Activated CD4-positive, alpha-beta T cell treated with anti-CD3 and anti-CD28 coated beads, Interleukin-2, amount 10 ng/mL, durations not matched to agents 24 days and 14 days (primary cell): ENCODE measurements at regions not wholly inside any gene's neighbourhood (a gene's known extent, or its start where the extent isn't known, plus 50 kb on each side); places are given as distances from the start of the nearest gene placed in this dataset.

Experiments
- DNase-seq: peaks from one replicate; pipeline ENCODE4 v3.0.0; 2022
- H3K27ac Mint-ChIP-seq: one replicate; pipeline ENCODE4 v1.8.0; 2022; ENCODE audit warnings: mild to moderate bottlenecking, mixed read lengths
- H3K27me3 Mint-ChIP-seq: one replicate; pipeline ENCODE4 v1.8.0; 2022; ENCODE audit warnings: mixed read lengths
- H3K36me3 Mint-ChIP-seq: one replicate; pipeline ENCODE4 v1.8.0; 2022; ENCODE audit warnings: low read depth, mild to moderate bottlenecking, mixed read lengths
- H3K4me1 Mint-ChIP-seq: one replicate; pipeline ENCODE4 v1.8.0; 2021; ENCODE audit warnings: mixed read lengths
- H3K4me3 Mint-ChIP-seq: one replicate; pipeline ENCODE4 v1.8.0; 2022; ENCODE audit warnings: mild to moderate bottlenecking, moderate library complexity, mixed read lengths
- H3K9me3 Mint-ChIP-seq: one replicate; pipeline ENCODE4 v1.8.0; 2021; ENCODE audit warnings: mixed read lengths
- intact Hi-C: fragments of 100-400 bp; cut with micrococcal nuclease; formaldehyde crosslinking; loops from one replicate; pipeline ENCODE4 v1.15.1; 2023

GRCh38 chrY:17122166-17122565 lies 757.9 kb downstream of the CDY2B start:
- no peaks in the 10 kb centered on the region for H3K4me1 Mint-ChIP-seq
- intact Hi-C loops: no loop called here

GRCh38 chrY:17085303-17085702 lies 794.7 kb downstream of the CDY2B start:
- Mint-ChIP-seq H3K4me1 (no peaks in the 10 kb centered on the region), H3K9me3 (peaks cover 3% of the 10 kb centered on the region), H3K27ac (no peak overlapping the region), H3K4me3 (no peak overlapping the region), H3K27me3 (no peaks in the 10 kb centered on the region), H3K36me3 (no peaks in the 10 kb centered on the region)
- intact Hi-C loops: no loop called here
- no peak for DNase-seq

More at GRCh38 chrY:17122166-17122565, 757.9 kb downstream of the CDY2B start:
- H3K9me3 Mint-ChIP-seq: no peaks in the 10 kb centered on the region
- no peaks in the 10 kb centered on the region for H3K27me3 Mint-ChIP-seq
- DNase-seq: no peak
- H3K36me3 Mint-ChIP-seq: no peaks in the 10 kb centered on the region
- H3K27ac Mint-ChIP-seq: no peak overlapping the region
- no peak overlapping the region for H3K4me3 Mint-ChIP-seq

DNA sequence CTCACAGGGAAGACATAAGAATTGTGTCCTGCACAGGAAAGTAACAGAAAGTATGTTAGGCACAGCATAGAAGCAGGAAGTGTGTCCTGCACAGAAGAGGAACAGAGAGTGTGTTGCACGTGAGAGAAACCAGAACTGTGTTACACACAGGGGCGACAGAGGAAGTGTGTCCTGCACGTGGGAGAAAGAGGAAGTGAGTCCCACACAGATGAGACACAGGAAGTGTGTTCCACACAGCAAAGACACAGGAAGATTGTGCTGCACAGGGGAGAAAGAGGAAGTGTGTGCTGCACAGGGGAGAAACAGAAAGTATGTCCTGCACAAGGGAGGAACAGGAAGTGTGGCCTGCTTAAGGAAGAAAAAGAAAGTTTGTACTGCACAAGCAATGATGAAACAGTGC lies 800.1 kb downstream of the CDY2B start:
- Mint-ChIP-seq H3K27me3 (no peaks in the 10 kb centered on the region), H3K27ac (no peak overlapping the region), H3K36me3 (no peaks in the 10 kb centered on the region), H3K4me3 (no peak overlapping the region), H3K9me3 (peaks cover 35% of the 10 kb centered on the region), H3K4me1 (no peaks in the 10 kb centered on the region)
- no peak for DNase-seq
- intact Hi-C loops: no loop called here

DNA sequence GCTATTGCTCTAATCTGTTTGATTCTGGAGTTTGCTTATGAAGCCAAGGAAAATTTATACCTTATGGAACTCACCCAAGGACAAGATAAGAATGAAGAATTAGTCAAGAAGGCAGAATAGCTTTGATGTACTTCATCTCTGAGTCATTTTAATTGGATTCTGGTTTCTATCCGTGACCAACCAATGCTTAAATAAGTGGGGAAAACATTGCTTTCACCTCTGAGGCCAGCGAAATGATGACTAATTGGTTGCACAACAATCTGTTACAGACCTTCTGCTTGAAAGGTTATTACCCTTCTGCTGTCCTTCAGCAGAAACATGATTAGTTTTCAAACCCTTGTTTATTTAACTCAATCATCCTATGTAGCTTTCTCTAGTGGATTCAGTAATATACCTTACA lies 812.7 kb downstream of the CDY2B start:
- no peak overlapping the region for H3K27ac Mint-ChIP-seq

GRCh38 chrY:17053041-17053440 lies 827.0 kb downstream of the CDY2B start:
- intact Hi-C loops: no loop called here
- no peak overlapping the region for H3K27ac Mint-ChIP-seq
- peaks cover 2% of the 10 kb centered on the region for H3K9me3 Mint-ChIP-seq
- no peaks in the 10 kb centered on the region for H3K27me3 Mint-ChIP-seq
- no peak for DNase-seq
- H3K36me3 Mint-ChIP-seq: no peaks in the 10 kb centered on the region
- H3K4me3 Mint-ChIP-seq: no peak overlapping the region
- no peaks in the 10 kb centered on the region for H3K4me1 Mint-ChIP-seq

More for the DNA sequence above, 812.7 kb downstream of the CDY2B start:
- Mint-ChIP-seq H3K27me3 (no peaks in the 10 kb centered on the region), H3K36me3 (no peaks in the 10 kb centered on the region), H3K4me1 (no peaks in the 10 kb centered on the region), H3K9me3 (peaks cover 10% of the 10 kb centered on the region), H3K4me3 (no peak overlapping the region)
- DNase-seq: no peak
- intact Hi-C loops: no loop called here

DNA sequence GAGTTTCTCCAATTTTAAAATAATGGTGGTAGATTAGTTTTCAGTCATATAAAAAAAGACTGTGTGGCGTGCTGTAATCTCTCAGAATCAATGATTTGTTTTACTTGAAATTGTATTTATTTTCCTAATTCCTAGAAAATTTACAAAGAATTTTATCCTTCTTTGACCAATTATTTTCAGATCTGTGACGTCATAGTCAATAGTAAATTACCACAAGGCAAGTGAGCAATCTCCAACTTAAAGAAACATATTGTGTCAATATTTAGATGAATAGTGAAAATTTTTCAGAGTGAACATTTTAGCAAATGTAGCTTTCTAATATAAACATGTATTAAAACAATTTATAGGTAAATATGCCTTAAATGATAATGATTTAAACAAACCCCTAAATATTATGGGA lies 829.6 kb downstream of the CDY2B start:
- Mint-ChIP-seq H3K4me3 (no peak overlapping the region), H3K9me3 (no peaks in the 10 kb centered on the region), H3K27me3 (no peaks in the 10 kb centered on the region), H3K27ac (no peak overlapping the region), H3K4me1 (no peaks in the 10 kb centered on the region), H3K36me3 (no peaks in the 10 kb centered on the region)
- no peak for DNase-seq
- intact Hi-C loops: no loop called here

- H3K9me3 Mint-ChIP-seq: peaks cover 15% of the 10 kb centered on the region
- intact Hi-C loops: no loop called here
Measured at GRCh38 chrY:17045124-17045523, 834.9 kb downstream of the CDY2B start.

DNA sequence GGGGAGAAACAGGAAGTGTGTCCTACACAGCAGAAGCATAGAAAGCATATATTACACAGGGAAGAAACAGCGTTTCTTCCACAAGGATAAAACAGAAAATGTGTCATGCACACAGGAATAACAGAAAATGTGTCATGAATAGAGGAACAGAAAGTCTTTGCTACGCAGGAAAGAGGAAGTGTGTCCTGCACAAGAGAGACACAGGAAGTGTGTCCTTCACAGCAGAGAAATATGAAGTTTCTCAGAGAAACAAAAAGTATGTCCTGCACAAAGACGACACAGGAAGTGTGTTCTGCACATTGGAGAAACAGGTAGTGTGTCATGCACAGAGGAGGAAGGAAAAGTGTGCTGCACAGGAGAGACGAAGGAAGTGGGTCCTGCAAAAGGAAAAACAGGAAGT lies 835.3 kb downstream of the CDY2B start:
- H3K36me3 Mint-ChIP-seq: peaks cover 2% of the 10 kb centered on the region
- intact Hi-C loops: no loop called here
- H3K9me3 Mint-ChIP-seq: peaks cover 15% of the 10 kb centered on the region
- DNase-seq: no peak
- no peak overlapping the region for H3K4me3 Mint-ChIP-seq
- H3K27me3 Mint-ChIP-seq: no peaks in the 10 kb centered on the region
- H3K27ac Mint-ChIP-seq: no peak overlapping the region
- no peaks in the 10 kb centered on the region for H3K4me1 Mint-ChIP-seq

More at GRCh38 chrY:17045124-17045523, 834.9 kb downstream of the CDY2B start:
- Mint-ChIP-seq H3K36me3 (peaks cover 2% of the 10 kb centered on the region), H3K4me3 (no peak overlapping the region), H3K27ac (no peak overlapping the region), H3K4me1 (no peaks in the 10 kb centered on the region), H3K27me3 (no peaks in the 10 kb centered on the region)
- DNase-seq: no peak

GRCh38 chrY:17044272-17044671 lies 835.7 kb downstream of the CDY2B start:
- H3K27ac Mint-ChIP-seq: no peak overlapping the region
- no peaks in the 10 kb centered on the region for H3K27me3 Mint-ChIP-seq
- no peaks in the 10 kb centered on the region for H3K4me1 Mint-ChIP-seq
- H3K4me3 Mint-ChIP-seq: no peak overlapping the region
- peaks cover 15% of the 10 kb centered on the region for H3K9me3 Mint-ChIP-seq
- H3K36me3 Mint-ChIP-seq: peaks cover 2% of the 10 kb centered on the region
- intact Hi-C loops: no loop called here
- DNase-seq: no peak

GRCh38 chrY:17038439-17038838 lies 841.6 kb downstream of the CDY2B start:
- intact Hi-C loops: no loop called here
- Mint-ChIP-seq H3K4me3 (no peak overlapping the region), H3K4me1 (no peaks in the 10 kb centered on the region), H3K27me3 (no peaks in the 10 kb centered on the region), H3K9me3 (peaks cover 15% of the 10 kb centered on the region), H3K27ac (no peak overlapping the region), H3K36me3 (peaks cover 2% of the 10 kb centered on the region)
- DNase-seq: no peak

- Mint-ChIP-seq H3K27me3 (no peaks in the 10 kb centered on the region), H3K9me3 (no peaks in the 10 kb centered on the region), H3K27ac (no peak overlapping the region), H3K4me3 (no peak overlapping the region), H3K36me3 (no peaks in the 10 kb centered on the region), H3K4me1 (no peaks in the 10 kb centered on the region)
- intact Hi-C loops: no loop called here
- DNase-seq: no peak
Measured at GRCh38 chrY:17018126-17018525, 861.9 kb downstream of the CDY2B start.

DNA sequence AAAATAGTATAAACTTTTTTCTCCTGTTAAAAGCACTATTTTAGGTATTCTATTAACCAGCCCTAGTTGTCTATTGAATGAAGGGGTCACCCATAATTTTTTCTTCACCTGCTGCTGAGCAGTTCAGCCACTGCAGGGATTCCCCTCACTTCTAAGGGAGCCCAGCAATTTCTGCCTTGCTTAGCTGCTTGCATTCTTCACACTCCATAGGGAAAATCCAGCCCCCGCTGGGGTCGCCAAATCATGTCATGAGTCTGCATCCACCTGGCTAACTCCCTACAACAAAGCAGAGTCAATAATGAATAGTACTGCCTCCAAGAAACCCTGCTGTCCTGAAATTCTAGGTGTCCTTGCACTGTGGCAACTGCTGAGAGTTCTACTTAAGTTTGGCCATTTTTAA lies 886.5 kb downstream of the CDY2B start:
- DNase-seq: no peak
- Mint-ChIP-seq H3K4me3 (no peak overlapping the region), H3K9me3 (peaks cover 5% of the 10 kb centered on the region), H3K27ac (no peak overlapping the region), H3K27me3 (no peaks in the 10 kb centered on the region), H3K36me3 (no peaks in the 10 kb centered on the region), H3K4me1 (no peaks in the 10 kb centered on the region)
- intact Hi-C loops: no loop called here

GRCh38 chrY:16981776-16982175 lies 898.2 kb downstream of the CDY2B start:
- DNase-seq: no peak
- Mint-ChIP-seq H3K4me1 (no peaks in the 10 kb centered on the region), H3K9me3 (peaks cover 5% of the 10 kb centered on the region), H3K4me3 (no peak overlapping the region), H3K27me3 (no peaks in the 10 kb centered on the region), H3K27ac (no peak overlapping the region), H3K36me3 (no peaks in the 10 kb centered on the region)
- intact Hi-C loops: no loop called here

GRCh38 chrY:16959071-16959470 lies 920.9 kb downstream of the CDY2B start:
- no peaks in the 10 kb centered on the region for H3K4me1 Mint-ChIP-seq
- no peak for DNase-seq
- H3K36me3 Mint-ChIP-seq: no peaks in the 10 kb centered on the region

GRCh38 chrY:16947221-16947620 lies 932.8 kb downstream of the CDY2B start:
- H3K4me3 Mint-ChIP-seq: no peak overlapping the region
- H3K27ac Mint-ChIP-seq: no peak overlapping the region
- no peaks in the 10 kb centered on the region for H3K27me3 Mint-ChIP-seq
- no peaks in the 10 kb centered on the region for H3K9me3 Mint-ChIP-seq
- no peaks in the 10 kb centered on the region for H3K4me1 Mint-ChIP-seq
- no peaks in the 10 kb centered on the region for H3K36me3 Mint-ChIP-seq
- DNase-seq: no peak
- intact Hi-C loops: no loop called here

More at GRCh38 chrY:16959071-16959470, 920.9 kb downstream of the CDY2B start:
- Mint-ChIP-seq H3K9me3 (no peaks in the 10 kb centered on the region), H3K27me3 (no peaks in the 10 kb centered on the region), H3K27ac (no peak overlapping the region), H3K4me3 (no peak overlapping the region)
- intact Hi-C loops: no loop called here
